T-helper 2 cell treated with Interferon-gamma antibody and Interleukin-4, amounts not matched to agents 5 μg/mL and 100 μg/mL, for 36 hours (primary cell): ENCODE measurements at regions not wholly inside any gene's neighbourhood (a gene's known extent, or its start where the extent isn't known, plus 50 kb on each side); places are given as distances from the start of the nearest gene placed in this dataset.

Source experiments
- DNase-seq: peaks from one replicate; pipeline ENCODE4 v3.0.0; 2021; ENCODE audit warnings: low spot score
- H3K27ac Mint-ChIP-seq: one replicate; pipeline ENCODE4 v1.8.0; 2021; ENCODE audit warnings: mild to moderate bottlenecking, mixed read lengths
- H3K27me3 Mint-ChIP-seq: one replicate; pipeline ENCODE4 v1.8.0; 2021; ENCODE audit warnings: low read depth, mixed read lengths
- H3K36me3 Mint-ChIP-seq: one replicate; pipeline ENCODE4 v1.8.0; 2021; ENCODE audit warnings: low read depth, mixed read lengths
- H3K4me1 Mint-ChIP-seq: one replicate; pipeline ENCODE4 v1.8.0; 2021; ENCODE audit warnings: low read depth, mixed read lengths
- H3K4me3 Mint-ChIP-seq: one replicate; pipeline ENCODE4 v1.8.0; 2022; ENCODE audit warnings: mild to moderate bottlenecking, moderate library complexity, mixed read lengths
- H3K9me3 Mint-ChIP-seq: one replicate; pipeline ENCODE4 v1.8.0; 2021; ENCODE audit warnings: mixed read lengths

DNA sequence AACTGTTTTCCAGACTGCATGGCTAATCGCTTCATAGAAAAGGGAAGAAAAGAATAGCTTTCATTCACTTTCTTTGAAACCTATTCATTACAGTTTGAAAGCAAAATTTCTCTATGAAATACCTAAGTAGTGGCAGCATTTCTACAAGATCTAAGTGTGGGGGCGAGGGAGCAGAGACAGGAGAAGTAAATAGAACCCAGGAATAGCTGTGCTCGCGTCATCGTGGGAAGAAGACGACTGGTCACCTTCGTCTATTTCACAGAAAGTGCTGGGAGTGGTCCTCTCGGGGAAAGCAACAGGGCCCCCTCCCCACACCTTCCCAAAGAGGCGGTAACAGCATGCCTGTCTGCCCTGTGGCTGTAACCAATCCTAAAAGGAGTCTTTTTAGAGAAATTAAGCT, 169.9 kb upstream of the NOCT start:
- Mint-ChIP-seq H3K4me3 (no peak overlapping the region), H3K9me3 (no peaks in the 10 kb centered on the region), H3K27ac (no peak overlapping the region), H3K27me3 (peaks cover 2% of the 10 kb centered on the region), H3K36me3 (no peaks in the 10 kb centered on the region), H3K4me1 (no peaks in the 10 kb centered on the region)
- DNase-seq = no peak

DNA sequence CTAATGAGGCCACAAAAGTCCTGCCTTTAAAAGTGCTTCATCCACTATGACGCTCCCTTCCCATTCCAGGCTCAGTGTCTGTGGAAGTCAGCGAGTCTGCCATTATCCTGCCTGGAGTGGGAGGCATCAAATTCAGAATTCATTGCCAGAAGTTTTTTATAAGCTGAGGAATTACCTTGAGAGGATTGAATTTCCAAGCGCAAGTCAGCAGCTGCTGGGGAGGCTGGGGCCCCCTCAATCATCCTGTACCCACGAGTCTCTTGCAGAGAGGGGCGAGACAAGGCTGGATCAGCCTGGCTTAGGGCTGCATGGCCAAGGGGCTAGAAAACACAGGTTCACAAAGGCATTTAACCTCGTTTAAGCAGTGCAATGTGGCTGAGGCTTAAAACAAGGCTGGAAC, 170.5 kb upstream of the NOCT start:
- H3K27ac Mint-ChIP-seq = no peak overlapping the region
- no peaks in the 10 kb centered on the region for H3K9me3 Mint-ChIP-seq
- H3K27me3 Mint-ChIP-seq = peaks cover 2% of the 10 kb centered on the region
- H3K4me3 Mint-ChIP-seq = no peak overlapping the region
- no peak for DNase-seq
- no peaks in the 10 kb centered on the region for H3K4me1 Mint-ChIP-seq
- H3K36me3 Mint-ChIP-seq = no peaks in the 10 kb centered on the region

DNA sequence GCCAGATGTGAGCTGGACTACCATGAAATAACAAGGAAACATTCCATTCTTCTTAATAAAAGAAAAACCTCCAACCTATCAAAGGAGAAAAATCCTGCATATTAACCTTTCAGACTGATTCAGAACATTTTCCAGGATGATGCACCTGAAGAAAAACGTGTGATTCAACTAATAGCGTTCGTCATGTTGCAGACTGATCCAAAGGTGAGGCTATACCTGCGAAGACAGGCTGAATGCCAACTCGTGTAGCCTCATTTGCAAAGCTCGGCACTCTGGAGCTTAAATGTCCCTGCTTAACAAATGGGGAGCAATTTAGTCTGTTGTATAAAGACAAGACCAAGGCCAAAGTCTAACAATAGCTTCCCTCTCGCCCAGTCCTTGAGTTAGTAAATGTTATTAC, 172.0 kb upstream of the NOCT start:
- no peak overlapping the region for H3K4me3 Mint-ChIP-seq
- H3K27ac Mint-ChIP-seq = no peak overlapping the region
- peaks cover 2% of the 10 kb centered on the region for H3K27me3 Mint-ChIP-seq
- no peaks in the 10 kb centered on the region for H3K4me1 Mint-ChIP-seq
- no peak for DNase-seq
- no peaks in the 10 kb centered on the region for H3K36me3 Mint-ChIP-seq
- H3K9me3 Mint-ChIP-seq = no peaks in the 10 kb centered on the region

GRCh38 chr4:138841343-138841742, 174.2 kb upstream of the NOCT start:
- Mint-ChIP-seq H3K4me1 (no peaks in the 10 kb centered on the region), H3K36me3 (no peaks in the 10 kb centered on the region), H3K9me3 (no peaks in the 10 kb centered on the region), H3K27me3 (no peaks in the 10 kb centered on the region), H3K4me3 (no peak overlapping the region), H3K27ac (no peak overlapping the region)
- no peak for DNase-seq

GRCh38 chr4:138838251-138838650, 177.3 kb upstream of the NOCT start:
- H3K27ac Mint-ChIP-seq = no peak overlapping the region
- no peaks in the 10 kb centered on the region for H3K27me3 Mint-ChIP-seq
- H3K36me3 Mint-ChIP-seq = no peaks in the 10 kb centered on the region
- no peak overlapping the region for H3K4me3 Mint-ChIP-seq
- H3K9me3 Mint-ChIP-seq = no peaks in the 10 kb centered on the region
- no peaks in the 10 kb centered on the region for H3K4me1 Mint-ChIP-seq
- no peak for DNase-seq

DNA sequence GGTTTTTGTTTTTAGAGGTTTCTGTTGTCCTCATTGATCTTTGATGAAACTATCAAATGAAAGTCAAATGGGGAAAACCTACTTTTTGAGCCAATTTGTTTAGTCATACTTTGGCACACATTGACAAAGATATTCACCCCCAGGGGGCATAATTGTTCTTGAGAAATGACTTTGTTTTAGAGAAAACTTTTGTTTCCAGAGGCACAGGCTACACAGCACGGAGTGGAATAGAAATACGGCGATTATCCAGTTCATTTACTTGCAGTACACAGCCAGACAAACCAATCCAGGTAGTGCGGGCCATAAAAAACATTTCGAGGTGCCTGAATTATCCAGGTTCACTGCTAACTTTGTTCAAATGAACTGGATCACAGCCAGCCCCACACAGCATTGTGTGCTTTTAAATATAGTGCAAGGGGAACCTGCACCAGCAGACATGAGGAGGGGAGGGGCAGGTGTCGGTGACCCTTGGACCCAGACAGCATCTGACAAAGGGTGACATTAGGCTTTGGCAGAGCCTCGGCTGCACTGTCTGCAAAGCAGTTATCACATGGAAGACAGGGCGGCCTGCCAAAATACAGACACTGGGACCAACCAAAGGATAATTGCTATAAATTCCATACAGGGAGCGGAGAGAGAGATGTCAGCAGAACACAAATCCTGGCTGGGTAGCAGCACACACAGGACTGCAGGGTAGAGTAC, 179.6 kb upstream of the NOCT start:
- Mint-ChIP-seq H3K4me3 (no peak overlapping the region), H3K36me3 (no peaks in the 10 kb centered on the region), H3K27ac (no peak overlapping the region), H3K27me3 (no peaks in the 10 kb centered on the region), H3K4me1 (no peaks in the 10 kb centered on the region), H3K9me3 (no peaks in the 10 kb centered on the region)
- no peak for DNase-seq

DNA sequence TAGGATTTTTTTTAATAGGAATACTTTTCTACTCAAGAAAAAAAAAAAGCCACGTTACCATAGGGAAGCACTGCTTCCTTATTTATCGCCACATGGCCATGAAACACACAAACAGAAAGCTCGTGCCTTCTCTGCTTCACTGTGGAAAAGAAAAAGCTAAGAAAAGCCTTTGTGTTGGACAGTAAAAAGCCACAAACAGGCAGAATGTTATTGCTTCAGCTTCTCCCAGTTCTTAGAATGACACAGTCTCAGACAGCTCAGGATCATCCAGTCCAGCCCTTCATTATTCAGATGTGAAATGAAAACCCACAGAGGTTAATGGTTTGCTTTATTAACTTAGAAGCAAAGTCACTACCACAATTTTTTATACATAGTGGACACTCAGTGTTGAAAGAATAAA, 181.6 kb upstream of the NOCT start:
- DNase-seq = no peak
- no peak overlapping the region for H3K4me3 Mint-ChIP-seq
- H3K36me3 Mint-ChIP-seq = no peaks in the 10 kb centered on the region
- no peak overlapping the region for H3K27ac Mint-ChIP-seq
- no peaks in the 10 kb centered on the region for H3K27me3 Mint-ChIP-seq
- H3K4me1 Mint-ChIP-seq = no peaks in the 10 kb centered on the region
- H3K9me3 Mint-ChIP-seq = no peaks in the 10 kb centered on the region

DNA sequence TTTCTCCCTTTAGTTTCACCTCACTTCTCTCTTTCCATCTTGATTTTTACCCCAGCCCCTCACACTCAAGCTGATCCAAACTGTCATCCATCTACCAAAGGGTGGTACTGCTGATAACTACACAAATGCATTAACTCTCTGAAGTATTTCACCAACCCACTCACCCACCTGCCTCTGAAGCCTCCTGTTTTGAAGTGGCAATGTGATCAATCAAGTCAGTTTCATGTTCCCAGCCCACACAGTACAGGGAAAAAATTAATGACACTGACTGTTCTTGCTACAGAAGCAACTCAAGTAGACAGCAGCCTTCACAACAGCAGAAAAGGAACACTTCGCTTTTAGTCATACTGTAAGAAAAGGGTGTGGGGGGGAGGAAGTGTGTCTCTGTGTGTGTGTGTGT, 183.0 kb upstream of the NOCT start:
- no peaks in the 10 kb centered on the region for H3K36me3 Mint-ChIP-seq
- H3K27me3 Mint-ChIP-seq = no peaks in the 10 kb centered on the region

GRCh38 chr4:138831948-138832347, 183.6 kb upstream of the NOCT start:
- no peak overlapping the region for H3K4me3 Mint-ChIP-seq
- no peak overlapping the region for H3K27ac Mint-ChIP-seq

More for the DNA sequence above, 183.0 kb upstream of the NOCT start:
- Mint-ChIP-seq H3K4me3 (no peak overlapping the region), H3K4me1 (no peaks in the 10 kb centered on the region), H3K27ac (no peak overlapping the region), H3K9me3 (no peaks in the 10 kb centered on the region)
- DNase-seq = no peak

GRCh38 chr4:138828926-138829325, 186.7 kb upstream of the NOCT start:
- Mint-ChIP-seq H3K27me3 (no peaks in the 10 kb centered on the region), H3K9me3 (no peaks in the 10 kb centered on the region), H3K4me1 (no peaks in the 10 kb centered on the region), H3K36me3 (no peaks in the 10 kb centered on the region), H3K4me3 (no peak overlapping the region), H3K27ac (no peak overlapping the region)
- no peak for DNase-seq

More at GRCh38 chr4:138831948-138832347, 183.6 kb upstream of the NOCT start:
- Mint-ChIP-seq H3K27me3 (no peaks in the 10 kb centered on the region), H3K4me1 (no peaks in the 10 kb centered on the region), H3K9me3 (no peaks in the 10 kb centered on the region), H3K36me3 (no peaks in the 10 kb centered on the region)
- no peak for DNase-seq

GRCh38 chr4:138826754-138827153, 188.8 kb upstream of the NOCT start:
- Mint-ChIP-seq H3K27ac (no peak overlapping the region), H3K27me3 (no peaks in the 10 kb centered on the region), H3K36me3 (no peaks in the 10 kb centered on the region), H3K9me3 (no peaks in the 10 kb centered on the region), H3K4me3 (no peak overlapping the region), H3K4me1 (no peaks in the 10 kb centered on the region)
- DNase-seq = no peak

DNA sequence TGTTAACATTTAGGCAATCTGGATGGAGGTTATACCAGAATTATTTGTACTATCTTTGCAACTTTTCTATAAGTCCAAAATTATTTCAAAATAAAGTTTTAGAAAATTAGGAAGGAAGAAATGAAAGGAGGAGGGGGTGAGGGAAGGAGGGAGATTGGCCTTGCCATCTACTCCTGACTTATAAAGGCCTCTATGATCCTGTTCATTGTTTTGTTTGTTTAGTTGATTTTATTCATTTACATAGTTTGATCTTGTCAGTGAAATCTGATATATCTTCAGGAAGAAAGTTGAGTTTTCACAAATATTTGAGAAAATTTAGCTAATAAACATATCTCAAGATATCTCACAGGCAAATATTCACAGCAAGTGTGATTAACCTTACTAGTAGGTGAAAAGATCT, 189.3 kb upstream of the NOCT start:
- Mint-ChIP-seq H3K4me3 (no peak overlapping the region), H3K27ac (no peak overlapping the region), H3K27me3 (no peaks in the 10 kb centered on the region), H3K9me3 (no peaks in the 10 kb centered on the region), H3K4me1 (no peaks in the 10 kb centered on the region), H3K36me3 (no peaks in the 10 kb centered on the region)
- DNase-seq = no peak

DNA sequence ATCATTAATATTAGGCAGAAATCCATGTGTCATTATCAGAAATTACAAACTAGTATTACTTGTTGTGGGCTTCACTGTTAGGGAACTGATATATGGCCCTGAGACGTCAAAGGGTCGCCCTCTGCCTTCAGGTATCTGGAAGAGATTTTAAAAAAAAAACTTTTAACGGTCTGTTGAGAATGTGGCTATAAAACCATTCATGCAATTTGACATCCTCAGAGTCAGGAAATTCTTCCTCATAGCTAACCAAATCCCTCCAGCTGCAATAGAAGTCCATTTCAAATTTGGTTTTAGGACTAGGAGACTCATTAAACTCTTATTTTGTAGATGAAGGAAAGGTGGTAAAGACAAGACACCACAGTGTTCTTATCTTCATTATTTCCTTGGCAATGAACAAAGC, 194.2 kb upstream of the NOCT start:
- Mint-ChIP-seq H3K9me3 (no peaks in the 10 kb centered on the region), H3K4me3 (no peak overlapping the region), H3K27me3 (no peaks in the 10 kb centered on the region), H3K27ac (no peak overlapping the region), H3K4me1 (no peaks in the 10 kb centered on the region), H3K36me3 (no peaks in the 10 kb centered on the region)
- no peak for DNase-seq

GRCh38 chr4:138816875-138817274, 198.7 kb upstream of the NOCT start:
- H3K27ac Mint-ChIP-seq = no peak overlapping the region
- no peaks in the 10 kb centered on the region for H3K36me3 Mint-ChIP-seq
- no peak for DNase-seq
- H3K9me3 Mint-ChIP-seq = no peaks in the 10 kb centered on the region
- no peaks in the 10 kb centered on the region for H3K4me1 Mint-ChIP-seq
- H3K4me3 Mint-ChIP-seq = no peak overlapping the region
- H3K27me3 Mint-ChIP-seq = no peaks in the 10 kb centered on the region

GRCh38 chr4:138815811-138816210, 199.8 kb upstream of the NOCT start:
- no peaks in the 10 kb centered on the region for H3K27me3 Mint-ChIP-seq
- H3K4me3 Mint-ChIP-seq = no peak overlapping the region
- no peak for DNase-seq
- no peak overlapping the region for H3K27ac Mint-ChIP-seq
- H3K4me1 Mint-ChIP-seq = no peaks in the 10 kb centered on the region
- no peaks in the 10 kb centered on the region for H3K36me3 Mint-ChIP-seq
- H3K9me3 Mint-ChIP-seq = no peaks in the 10 kb centered on the region
